Amniotic stem cell (primary cell): ENCODE measurements at regions not wholly inside any gene's neighbourhood (a gene's known extent, or its start where the extent isn't known, plus 50 kb on each side); places are given as distances from the start of the nearest gene placed in this dataset.
"Not testable (repeated sequence)": the region's sequence is repeated elsewhere in the genome, so short reads cannot be mapped to it uniquely, and the experiment has no call there.

Source experiments
- DNase-seq: peaks from one replicate; lab custom pipeline; 2025; lab: John Stamatoyannopoulos, UW

- not testable (repeated sequence) for DNase-seq
These were observed 129.7 kb upstream of the DAAM1 start for GRCh38 chr14:59058776-59059175.

DNA sequence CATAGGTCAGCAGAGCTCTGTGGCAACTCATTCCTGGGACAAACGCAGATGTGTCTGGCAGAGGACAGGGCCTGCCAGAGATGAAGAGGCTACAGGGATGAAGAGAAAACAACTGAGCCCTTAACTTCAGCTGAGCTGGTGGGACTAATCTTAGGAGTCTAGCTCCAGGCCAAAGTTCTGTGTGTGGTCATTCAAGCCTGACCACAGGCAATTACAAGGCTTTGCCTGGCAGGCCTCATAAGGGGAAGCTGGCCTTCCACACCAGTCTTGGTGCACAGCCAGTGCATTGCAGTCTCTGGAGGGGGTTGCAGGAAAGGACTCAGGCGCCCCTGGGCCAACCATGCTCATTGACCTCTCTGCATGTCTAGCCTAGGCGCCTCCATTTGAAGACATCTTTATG lies 127.6 kb upstream of the DAAM1 start:
- DNase-seq, result no peak

DNA sequence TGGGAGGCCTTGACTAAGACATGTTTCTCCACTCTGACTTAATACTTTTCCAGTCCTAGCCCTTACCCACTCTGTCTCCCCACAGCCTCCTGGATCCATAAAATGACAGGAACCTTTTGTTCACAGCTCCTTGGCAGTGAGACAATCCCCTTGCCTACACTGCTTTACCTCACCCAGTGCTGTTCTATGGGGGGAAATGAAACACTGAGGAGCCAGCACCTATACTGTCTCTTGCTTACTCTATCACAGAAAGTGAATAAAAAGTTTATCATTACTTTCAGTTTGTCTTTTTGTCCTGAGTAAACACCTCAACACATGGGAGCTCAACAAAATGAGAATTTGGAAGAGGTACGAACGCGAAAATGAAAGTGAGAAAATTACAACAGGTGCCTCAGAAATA lies 127.2 kb upstream of the DAAM1 start:
- no peak for DNase-seq

DNA sequence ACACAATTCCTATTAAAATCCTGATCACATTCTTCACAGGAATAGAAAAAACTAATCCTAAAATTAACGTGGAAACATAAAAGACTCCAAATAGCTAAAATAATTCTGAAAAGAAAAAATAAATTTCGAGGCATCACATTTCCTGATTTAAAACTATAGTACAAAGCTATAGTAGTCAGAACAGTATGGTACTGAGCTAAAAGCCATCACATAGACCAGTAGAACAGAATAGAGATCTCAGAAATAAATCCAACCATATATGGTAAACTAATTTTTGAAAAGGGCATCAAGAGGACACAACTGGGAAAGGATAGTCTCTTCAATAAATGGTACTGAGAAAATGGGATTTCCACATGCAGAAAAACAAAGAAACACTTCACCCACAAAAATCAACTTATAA lies 125.2 kb upstream of the DAAM1 start:
- DNase-seq, result no peak

DNA sequence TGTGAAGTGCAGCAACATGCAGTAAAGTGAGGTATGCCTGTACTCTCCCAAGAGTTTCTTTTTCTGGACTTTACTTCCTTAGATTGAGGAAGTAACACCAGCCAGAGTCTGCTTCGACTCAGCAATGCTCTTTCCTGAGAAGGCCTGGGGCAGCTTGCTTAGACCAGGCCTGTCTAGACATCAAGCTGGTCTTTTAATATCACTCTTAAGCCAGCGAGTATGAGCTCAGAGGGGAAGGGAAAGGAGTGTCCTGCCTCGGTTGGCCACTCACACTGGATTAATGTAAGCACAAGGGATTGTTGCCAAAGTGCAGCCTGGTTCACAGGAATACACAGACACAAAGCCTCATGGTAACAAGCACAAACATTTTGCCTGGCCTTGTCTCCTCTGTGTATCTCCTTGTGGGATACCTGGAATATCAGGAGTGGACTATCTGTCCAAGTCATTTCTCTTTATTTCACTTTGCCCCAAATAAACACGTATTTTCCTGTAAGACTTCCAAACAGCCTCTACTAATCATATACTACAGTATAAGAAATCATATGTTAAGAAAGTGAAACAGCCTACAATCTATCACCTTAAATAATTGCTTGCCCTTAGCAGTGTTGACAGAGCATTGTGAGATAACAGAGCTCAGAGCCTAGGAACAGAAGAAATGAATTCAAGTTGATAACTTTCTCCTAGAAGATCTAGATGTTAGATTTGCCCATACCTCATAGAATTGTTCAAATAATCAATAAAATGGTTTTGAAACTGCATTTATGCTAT lies 121.2 kb upstream of the DAAM1 start:
- DNase-seq, result no peak

- DNase-seq, result no peak
These were observed 119.2 kb upstream of the DAAM1 start for GRCh38 chr14:59069163-59069854.

DNA sequence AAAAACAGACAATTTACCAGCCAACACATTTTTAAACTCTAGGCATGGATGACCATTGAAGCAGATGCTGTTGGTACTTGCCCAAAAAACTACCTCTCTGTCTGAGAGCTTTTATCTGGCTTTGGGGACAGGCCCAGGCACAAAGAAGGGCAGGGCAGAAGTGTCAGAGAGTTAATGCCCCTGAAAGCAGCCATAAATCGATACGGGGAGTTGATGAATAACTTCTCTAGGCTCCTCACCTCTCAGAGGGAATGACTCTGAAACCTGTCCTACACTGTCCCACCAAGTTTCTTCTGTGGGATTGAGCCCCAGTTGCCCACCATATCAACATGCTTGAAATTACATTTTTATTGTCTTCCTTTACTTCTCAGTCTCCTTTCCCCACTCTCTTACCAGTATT lies 113.0 kb upstream of the DAAM1 start:
- DNase-seq, result no peak

DNA sequence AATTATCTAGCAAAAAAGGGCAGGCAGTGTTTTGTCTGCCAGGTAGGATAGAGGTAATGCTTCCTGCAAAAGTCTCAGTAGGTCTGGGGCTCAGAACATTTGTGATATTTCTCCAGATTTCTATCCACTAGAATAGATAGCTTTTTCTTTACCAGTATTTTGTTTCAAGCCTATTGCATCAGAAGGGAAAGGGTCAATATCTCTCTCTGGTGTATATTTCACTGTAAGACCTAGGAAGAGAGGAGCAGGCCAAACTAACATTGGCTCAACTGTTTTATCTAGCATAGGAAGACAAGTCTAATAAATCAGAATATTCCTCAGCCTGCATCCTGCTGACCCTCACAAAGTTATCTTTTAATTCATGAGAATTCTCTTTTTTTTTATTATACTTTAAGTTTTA lies 106.7 kb upstream of the DAAM1 start:
- DNase-seq, result no peak

DNA sequence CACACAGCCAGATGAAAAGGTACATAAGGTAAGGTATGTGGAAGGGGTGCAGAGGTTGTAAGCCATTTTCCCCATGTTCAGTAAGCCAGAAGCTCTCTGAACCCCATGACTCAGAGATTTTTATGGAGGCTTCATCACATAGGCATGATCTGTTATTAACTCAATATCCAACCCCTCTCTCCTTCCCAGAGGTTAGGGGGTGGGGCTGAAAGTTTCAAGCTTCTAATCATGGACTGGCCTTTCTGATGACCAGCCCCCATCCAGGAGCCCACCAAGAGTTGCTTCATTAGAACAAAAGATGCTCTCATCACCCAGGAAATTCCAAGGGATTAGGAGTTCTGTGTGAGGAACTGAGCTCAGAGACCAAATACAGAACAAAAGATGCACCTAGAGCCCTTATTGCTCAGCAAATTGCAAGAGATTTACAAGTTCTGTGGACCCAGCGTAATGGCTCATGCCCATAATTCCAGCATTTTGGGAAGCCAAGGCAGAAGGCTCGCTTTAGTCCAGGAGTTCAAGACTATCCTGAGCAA lies 103.2 kb upstream of the DAAM1 start:
- DNase-seq, result no peak

- DNase-seq, result no peak
These were observed 102.1 kb upstream of the DAAM1 start for GRCh38 chr14:59086241-59086882.

DNA sequence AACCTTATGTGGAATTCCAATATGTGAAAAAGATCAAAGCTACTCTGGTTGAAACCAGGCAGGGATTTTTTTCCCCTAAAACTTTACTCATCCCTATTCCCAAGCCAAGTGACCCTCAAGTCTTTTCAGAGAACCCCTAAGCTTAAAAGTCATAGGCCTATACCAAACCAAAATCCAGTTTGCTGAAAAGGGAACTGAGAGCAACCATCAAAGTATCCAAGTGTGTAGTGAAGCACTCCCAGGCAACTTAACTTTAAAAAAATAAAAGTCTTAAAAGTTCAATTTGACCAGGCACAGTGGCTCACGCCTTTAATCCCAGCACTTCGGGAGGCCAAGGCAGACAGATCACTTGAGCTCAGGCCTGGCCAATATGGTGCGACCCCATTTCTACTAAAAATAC lies 101.2 kb upstream of the DAAM1 start:
- DNase-seq, result no peak

- DNase-seq, result no peak
These were observed 100.8 kb upstream of the DAAM1 start for GRCh38 chr14:59087711-59088110.

GRCh38 chr14:59090572-59090971 lies 97.9 kb upstream of the DAAM1 start:
- no peak for DNase-seq

- no peak for DNase-seq
These were observed 97.1 kb upstream of the DAAM1 start for GRCh38 chr14:59091404-59091803.

GRCh38 chr14:59091976-59092375 lies 96.5 kb upstream of the DAAM1 start:
- no peak for DNase-seq

DNA sequence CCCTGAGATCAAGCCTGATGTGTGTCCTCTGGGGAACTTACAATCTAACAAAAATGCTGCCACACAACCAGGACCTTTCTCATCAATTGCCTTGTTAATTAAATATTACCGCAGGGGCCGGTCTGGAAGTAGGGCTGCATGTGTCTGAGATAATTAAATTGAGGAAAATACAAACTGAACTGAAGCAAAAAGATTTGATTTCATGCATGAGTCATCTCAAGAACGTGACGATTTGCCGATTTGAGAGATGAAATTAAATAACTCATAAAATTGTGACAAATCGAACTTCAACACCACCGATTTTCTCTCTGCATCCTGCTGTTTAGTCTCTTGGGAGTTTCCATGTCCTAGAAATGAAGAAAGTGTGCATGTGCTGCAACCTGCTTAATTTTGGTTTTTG lies 94.6 kb upstream of the DAAM1 start:
- no peak for DNase-seq

DNA sequence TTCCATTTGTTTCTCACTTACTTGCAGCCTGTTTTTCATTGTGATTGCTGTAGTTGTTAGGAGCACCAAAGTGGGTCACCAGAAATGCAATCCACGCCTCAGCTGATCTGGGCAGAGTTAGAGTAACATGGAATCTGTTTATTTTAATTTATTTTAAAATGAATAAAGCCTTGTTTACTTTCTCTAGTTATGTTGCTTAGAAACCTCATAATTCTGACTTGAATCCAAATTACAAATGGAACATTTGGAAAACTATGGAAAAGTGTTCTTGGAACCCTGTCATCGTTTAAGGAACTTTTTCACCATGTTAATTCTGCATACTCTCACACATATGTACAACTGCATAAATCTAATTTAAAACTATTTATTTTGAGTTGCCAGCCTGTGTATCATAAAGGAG lies 92.2 kb upstream of the DAAM1 start:
- no peak for DNase-seq

DNA sequence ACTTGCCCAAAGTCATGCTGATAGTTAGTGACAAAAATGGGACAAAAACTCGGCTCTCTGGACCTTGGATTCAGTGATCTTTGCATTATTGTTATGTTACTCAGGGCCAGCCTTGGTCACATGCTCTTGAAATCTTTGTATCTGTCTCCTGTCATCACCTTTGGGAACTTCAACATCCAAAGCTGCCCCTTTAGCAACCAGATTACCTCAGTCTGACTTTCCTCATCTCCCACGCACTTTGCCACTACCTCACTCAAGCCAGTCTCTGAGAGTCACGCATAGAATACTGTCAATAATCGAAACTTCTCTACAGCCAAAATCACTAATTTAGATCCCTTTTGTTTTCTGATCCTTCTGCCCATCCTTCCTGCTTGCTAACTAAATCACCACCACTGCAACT lies 90.8 kb upstream of the DAAM1 start:
- DNase-seq, result no peak

DNA sequence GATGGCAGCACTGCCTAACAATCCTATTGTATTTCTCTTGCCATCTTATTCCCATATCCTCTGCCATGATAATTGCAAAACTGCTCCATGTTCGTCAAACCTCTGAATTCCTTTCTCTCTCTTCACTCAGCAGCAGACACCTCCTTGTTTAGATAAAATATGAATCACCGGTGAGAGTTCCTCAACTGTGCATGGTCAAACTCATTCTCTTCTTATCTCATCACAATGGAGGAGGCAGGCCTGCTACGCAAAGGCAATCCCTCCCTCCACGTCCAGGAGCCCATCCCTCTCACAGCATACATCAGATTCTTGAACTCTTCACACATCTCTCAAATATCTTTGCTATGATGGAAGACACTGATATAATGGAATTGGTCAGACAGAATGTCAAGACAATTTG lies 90.1 kb upstream of the DAAM1 start:
- peak; percentile 65 for DNase-seq

DNA sequence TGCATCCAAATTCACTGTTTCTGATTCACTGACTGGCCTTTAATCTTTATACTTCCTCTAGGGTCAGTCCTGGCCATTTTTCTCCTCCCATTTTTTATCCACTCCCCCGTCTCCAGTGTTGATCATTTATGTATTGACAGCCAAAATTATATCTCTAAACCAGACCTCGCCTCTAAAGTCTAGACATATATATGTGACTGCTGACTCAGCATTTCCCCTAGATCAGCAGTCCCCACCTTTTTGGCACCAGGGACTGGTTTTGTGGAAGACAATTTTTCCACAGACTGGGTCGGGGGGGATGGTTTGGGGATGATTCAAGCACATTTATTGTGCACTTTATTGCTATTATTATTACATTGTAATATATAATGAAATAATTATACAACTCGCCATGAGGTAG lies 88.3 kb upstream of the DAAM1 start:
- no peak for DNase-seq

GRCh38 chr14:59101476-59101875 lies 87.0 kb upstream of the DAAM1 start:
- DNase-seq, result no peak

- no peak for DNase-seq
These were observed 85.1 kb upstream of the DAAM1 start for GRCh38 chr14:59103396-59103795.

GRCh38 chr14:59107819-59108218 lies 80.6 kb upstream of the DAAM1 start:
- DNase-seq, result no peak
